ENCODE measurements at regions not wholly inside any gene's neighbourhood (a gene's known extent, or its start where the extent isn't known, plus 50 kb on each side); places are given as distances from the start of the nearest gene placed in this dataset.

DNA sequence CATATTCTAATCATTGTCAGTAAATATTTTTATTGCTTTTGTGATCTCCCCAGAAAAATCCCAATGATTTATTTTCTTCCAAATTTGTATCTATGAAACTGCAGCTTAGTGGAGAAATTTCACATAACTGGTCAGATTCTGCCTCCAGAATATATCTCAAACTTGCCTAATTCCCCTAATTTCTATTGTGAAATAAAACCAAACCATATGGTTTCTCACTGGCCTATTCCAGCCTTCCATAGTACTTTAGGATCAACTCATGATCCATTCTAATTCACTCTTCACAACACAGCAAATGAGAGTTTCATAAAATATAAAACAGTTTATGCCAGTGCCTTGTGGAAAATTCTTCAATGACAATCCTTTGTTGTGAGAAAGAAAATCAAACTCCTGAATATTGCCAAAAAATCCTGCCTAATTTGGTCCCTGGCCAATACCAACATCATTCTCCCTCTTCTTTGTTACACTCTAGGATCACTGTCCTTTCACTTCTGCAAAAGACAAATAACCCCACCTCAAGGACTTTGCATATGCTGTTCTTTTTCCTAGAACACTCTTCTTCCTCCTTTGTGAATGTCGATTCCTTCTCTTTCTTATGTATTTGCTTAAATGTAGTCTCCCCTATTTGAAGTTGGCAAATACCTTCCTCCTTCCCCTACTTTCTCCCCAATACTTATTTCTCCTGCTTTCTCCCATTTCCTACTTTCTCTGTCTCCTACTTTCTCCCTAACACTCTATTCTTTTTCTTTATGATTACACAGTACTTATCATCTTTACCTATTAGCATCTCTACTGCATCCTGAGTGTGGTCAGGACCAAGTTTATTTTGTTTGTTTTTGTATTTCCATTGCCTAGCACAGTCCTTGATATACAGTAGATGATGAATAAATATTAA is 587.5 kb downstream of the RFPL4B start:
- H3K4me3 ChIP-seq (replicated peaks in 1 of 3; ENCODE audit: insufficient read depth in 1 of 3, low read depth in 1 of 3, low read length in 3 of 3) = no peak overlapping the region
- peaks cover 19% of the 10 kb centered on the region for H3K4me1 ChIP-seq (ENCODE audit: control insufficient read depth, extremely low read depth, insufficient read depth, low read length)
- H3K9me1 ChIP-seq (replicated peaks; ENCODE audit: control insufficient read depth, extremely low read depth, insufficient read depth, low read length) = no peaks in the 10 kb centered on the region
- no peaks in the 10 kb centered on the region for H3K9me3 ChIP-seq (replicated peaks; ENCODE audit: control insufficient read depth, insufficient read depth, low read length)
- dilution Hi-C loops (cut with MboI; ENCODE audit: extremely low pct_ligation_motif_present, low sequenced_read_pairs) = no loop called here
- no peak overlapping the region for H3K27ac ChIP-seq (ENCODE audit: insufficient read depth, low read depth, low read length)
- peak; percentile 35 for DNase-seq (ENCODE audit: low read depth, low spot score)
- BruUV-seq (replicated peaks) = no TSS peak
- TF ChIP-seq GATA2 (IDR thresholded peaks at IDR 0.05; ENCODE audit: insufficient read depth, insufficient read length, low read depth, low read length) = no peak
- no peak for TF ChIP-seq POLR2A (IDR thresholded peaks at IDR 0.05; ENCODE audit: low read depth, low read length)
- TF ChIP-seq, protein P1, sequence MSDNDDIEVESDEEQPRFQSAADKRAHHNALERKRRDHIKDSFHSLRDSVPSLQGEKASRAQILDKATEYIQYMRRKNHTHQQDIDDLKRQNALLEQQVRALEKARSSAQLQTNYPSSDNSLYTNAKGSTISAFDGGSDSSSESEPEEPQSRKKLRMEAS (IDR thresholded peaks at IDR 0.05; ENCODE audit: insufficient read depth, insufficient read length) = no peak
- no peak for TF ChIP-seq EZH2 (IDR thresholded peaks at IDR 0.05; ENCODE audit: borderline replicate concordance, low read depth, low read length, severe bottlenecking)
- no peak for TF ChIP-seq MYC (IDR thresholded peaks at IDR 0.05; ENCODE audit: low read depth, low read length)
- no peak for TF ChIP-seq FOS (IDR thresholded peaks at IDR 0.05; ENCODE audit: borderline replicate concordance, insufficient read depth, low read length)
- no peak for TF ChIP-seq POLR2AphosphoS5 (IDR thresholded peaks at IDR 0.05; ENCODE audit: insufficient read depth, low read depth, low read length)
- no peak for TF ChIP-seq JUN (IDR thresholded peaks at IDR 0.05; ENCODE audit: borderline replicate concordance, insufficient read depth, insufficient read length, low read depth)
- TF ChIP-seq, protein P2, sequence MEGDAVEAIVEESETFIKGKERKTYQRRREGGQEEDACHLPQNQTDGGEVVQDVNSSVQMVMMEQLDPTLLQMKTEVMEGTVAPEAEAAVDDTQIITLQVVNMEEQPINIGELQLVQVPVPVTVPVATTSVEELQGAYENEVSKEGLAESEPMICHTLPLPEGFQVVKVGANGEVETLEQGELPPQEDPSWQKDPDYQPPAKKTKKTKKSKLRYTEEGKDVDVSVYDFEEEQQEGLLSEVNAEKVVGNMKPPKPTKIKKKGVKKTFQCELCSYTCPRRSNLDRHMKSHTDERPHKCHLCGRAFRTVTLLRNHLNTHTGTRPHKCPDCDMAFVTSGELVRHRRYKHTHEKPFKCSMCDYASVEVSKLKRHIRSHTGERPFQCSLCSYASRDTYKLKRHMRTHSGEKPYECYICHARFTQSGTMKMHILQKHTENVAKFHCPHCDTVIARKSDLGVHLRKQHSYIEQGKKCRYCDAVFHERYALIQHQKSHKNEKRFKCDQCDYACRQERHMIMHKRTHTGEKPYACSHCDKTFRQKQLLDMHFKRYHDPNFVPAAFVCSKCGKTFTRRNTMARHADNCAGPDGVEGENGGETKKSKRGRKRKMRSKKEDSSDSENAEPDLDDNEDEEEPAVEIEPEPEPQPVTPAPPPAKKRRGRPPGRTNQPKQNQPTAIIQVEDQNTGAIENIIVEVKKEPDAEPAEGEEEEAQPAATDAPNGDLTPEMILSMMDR (IDR thresholded peaks at IDR 0.05; ENCODE audit: extremely low read depth in 1 of 2, insufficient read depth in 1 of 2, low read depth in 1 of 2, low read length in 2 of 2) = no peak
- H3K9ac ChIP-seq (replicated peaks; ENCODE audit: extremely low read depth, insufficient read depth, low read length) = no peak overlapping the region
- H2AFZ ChIP-seq (ENCODE audit: low read depth, low read length) = no peak overlapping the region
- ChIA-PET POLR2A (no interaction called here), CTCF (interaction anchor here (1.6 kb wide), 1 partner anchor 12 kb away, joined by 5 read pairs; no protein-coding TSS in a partner anchor)
- H3K79me2 ChIP-seq (ENCODE audit: control insufficient read depth, insufficient read depth, low read length) = no peaks in the 10 kb centered on the region
- H3K36me3 ChIP-seq (ENCODE audit: control insufficient read depth in 2 of 2, extremely low read depth in 1 of 2, insufficient read depth in 2 of 2, low read length in 2 of 2) = no peaks in the 10 kb centered on the region
- H4K20me1 ChIP-seq (replicated peaks; ENCODE audit: control insufficient read depth, extremely low read depth, insufficient read depth, low read length) = no peaks in the 10 kb centered on the region
- FAIRE-seq = no peak
- intact Hi-C loops (cut with micrococcal nuclease) = no loop called here
- no peaks in the 10 kb centered on the region for H3K27me3 ChIP-seq (ENCODE audit: control insufficient read depth in 2 of 2, insufficient read depth in 2 of 2, low read length in 2 of 2)
- no peak overlapping the region for H3K4me2 ChIP-seq (ENCODE audit: insufficient read depth, low read length)

All from endothelial cell of umbilical vein (primary cell).